Progenitor cell of endocrine pancreas (in vitro differentiated cells): ENCODE measurements at regions not wholly inside any gene's neighbourhood (a gene's known extent, or its start where the extent isn't known, plus 50 kb on each side); places are given as distances from the start of the nearest gene placed in this dataset.

Experiments used
- DNase-seq: peaks from one replicate; pipeline ENCODE4 v3.0.0; 2021; ENCODE audit warnings: low spot score; ENCODE audit not compliant: unreplicated experiment
- H3K27ac Mint-ChIP-seq: 2 replicates; pipeline ENCODE4 v1.8.0; 2021; ENCODE audit warnings: mild to moderate bottlenecking, moderate library complexity, mixed read lengths
- H3K27me3 Mint-ChIP-seq: 2 replicates; pipeline ENCODE4 v1.8.0; 2021; ENCODE audit warnings: mixed read lengths
- H3K36me3 Mint-ChIP-seq: 2 replicates; pipeline ENCODE4 v1.8.0; 2022; ENCODE audit warnings: mixed read lengths; ENCODE audit not compliant: insufficient read depth
- H3K4me1 Mint-ChIP-seq: 2 replicates; pipeline ENCODE4 v1.8.0; 2021; ENCODE audit warnings: low read depth, mixed read lengths
- H3K4me3 Mint-ChIP-seq: 2 replicates; pipeline ENCODE4 v1.8.0; 2021; ENCODE audit warnings: low read depth, mild to moderate bottlenecking, moderate library complexity, mixed read lengths
- H3K9me3 Mint-ChIP-seq: 2 replicates; pipeline ENCODE4 v1.8.0; 2021; ENCODE audit warnings: low read depth, mixed read lengths
- CTCF ChIP-seq: fragments of 200-600 bp; sonication (generic); IDR thresholded peaks from one replicate; pipeline ENCODE4 v1.5.0; 2021; ENCODE audit warnings: antibody characterized with exemption, mild to moderate bottlenecking; ENCODE audit not compliant: unreplicated experiment

- H3K27ac Mint-ChIP-seq = no peak overlapping the region
- no peak for DNase-seq
- H3K36me3 Mint-ChIP-seq = no peaks in the 10 kb centered on the region
- no peak for TF ChIP-seq CTCF
- no peaks in the 10 kb centered on the region for H3K9me3 Mint-ChIP-seq
- H3K27me3 Mint-ChIP-seq = peaks cover 47% of the 10 kb centered on the region
- no peak overlapping the region for H3K4me3 Mint-ChIP-seq
- H3K4me1 Mint-ChIP-seq = no peaks in the 10 kb centered on the region
These were observed 236.7 kb downstream of the RBFOX3 start for GRCh38 chr17:79374087-79374689.

GRCh38 chr17:79372470-79373238 lies 238.2 kb downstream of the RBFOX3 start:
- Mint-ChIP-seq H3K9me3 (no peaks in the 10 kb centered on the region), H3K27me3 (peaks cover 50% of the 10 kb centered on the region), H3K4me3 (no peak overlapping the region), H3K4me1 (no peaks in the 10 kb centered on the region), H3K27ac (no peak overlapping the region), H3K36me3 (no peaks in the 10 kb centered on the region)
- no peak for TF ChIP-seq CTCF
- no peak for DNase-seq

DNA sequence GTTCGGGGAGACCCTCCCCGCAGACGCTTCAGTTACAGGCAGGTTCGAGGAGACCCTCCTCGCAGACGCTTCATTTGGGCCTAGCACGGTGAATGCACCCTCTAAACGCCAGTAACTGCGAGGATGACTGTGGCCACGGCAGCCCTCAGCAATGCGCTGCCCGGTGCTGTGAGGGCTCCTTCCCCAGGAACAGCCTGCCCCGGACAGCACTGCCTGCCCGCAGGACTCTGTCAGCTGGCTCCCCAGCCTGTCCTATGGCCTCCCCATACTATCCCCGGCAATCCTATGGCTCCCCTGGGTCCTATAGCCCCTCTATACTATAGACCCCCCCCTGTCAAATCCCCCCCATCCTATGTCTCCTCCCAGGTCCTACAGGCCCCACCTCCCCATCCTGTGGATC lies 238.9 kb downstream of the RBFOX3 start:
- no peak for DNase-seq
- Mint-ChIP-seq H3K4me3 (no peak overlapping the region), H3K4me1 (no peaks in the 10 kb centered on the region), H3K27ac (no peak overlapping the region), H3K36me3 (no peaks in the 10 kb centered on the region), H3K27me3 (peaks cover 51% of the 10 kb centered on the region), H3K9me3 (no peaks in the 10 kb centered on the region)
- TF ChIP-seq CTCF = no peak

DNA sequence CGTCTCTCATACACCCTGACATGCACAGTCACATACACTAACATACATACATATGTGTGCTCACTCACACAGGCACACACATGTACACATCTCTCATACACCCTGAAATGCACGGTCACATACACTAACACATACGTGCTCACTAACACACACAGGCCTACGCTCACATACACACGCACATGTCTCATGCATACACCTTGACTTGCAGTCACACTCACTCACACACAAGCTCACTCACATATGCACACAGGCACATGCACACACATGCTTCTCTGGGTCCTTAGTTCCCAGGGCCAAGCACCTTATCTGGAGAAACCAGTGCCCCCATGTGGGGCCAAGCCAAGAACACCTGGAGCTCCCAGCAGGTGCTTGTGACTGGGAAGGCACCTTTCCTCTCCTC lies 240.3 kb downstream of the RBFOX3 start:
- peaks cover 50% of the 10 kb centered on the region for H3K27me3 Mint-ChIP-seq
- DNase-seq = no peak

GRCh38 chr17:79370126-79370525 lies 240.7 kb downstream of the RBFOX3 start:
- no peak for TF ChIP-seq CTCF
- Mint-ChIP-seq H3K4me3 (no peak overlapping the region), H3K27me3 (peaks cover 54% of the 10 kb centered on the region), H3K9me3 (no peaks in the 10 kb centered on the region), H3K4me1 (no peaks in the 10 kb centered on the region), H3K27ac (no peak overlapping the region), H3K36me3 (no peaks in the 10 kb centered on the region)
- no peak for DNase-seq

More for the DNA sequence above, 240.3 kb downstream of the RBFOX3 start:
- Mint-ChIP-seq H3K27ac (no peak overlapping the region), H3K4me3 (no peak overlapping the region), H3K36me3 (no peaks in the 10 kb centered on the region), H3K4me1 (no peaks in the 10 kb centered on the region), H3K9me3 (no peaks in the 10 kb centered on the region)
- TF ChIP-seq CTCF = no peak
